ENCODE measurements at regions not wholly inside any gene's neighbourhood (a gene's known extent, or its start where the extent isn't known, plus 50 kb on each side); places are given as distances from the start of the nearest gene placed in this dataset.

- TF ChIP-seq YY1 (IDR thresholded peaks at IDR 0.05; ENCODE audit: extremely low read depth, insufficient replicate concordance, low read depth, low read length) (no peak), EZH2 (IDR thresholded peaks at IDR 0.05) (no peak), POLR2AphosphoS5 (IDR thresholded peaks at IDR 0.05; ENCODE audit: low read depth, low read length) (no peak), POLR2A (IDR thresholded peaks at IDR 0.05; ENCODE audit: borderline replicate concordance, extremely low read depth, insufficient read depth, insufficient read length) (no peak), CTCF (IDR thresholded peaks at IDR 0.05 in 2 of 3, conservative IDR thresholded peaks at IDR 0.05 in 1 of 3; ENCODE audit: borderline replicate concordance in 1 of 3, insufficient read depth in 1 of 3, low read depth in 2 of 3, low read length in 2 of 3) (no peak), MAX (IDR thresholded peaks at IDR 0.05) (no peak), ZNF274 (IDR thresholded peaks at IDR 0.05; ENCODE audit: low read depth, low read length) (no peak), EZH2phosphoT487 (IDR thresholded peaks at IDR 0.05; ENCODE audit: borderline replicate concordance) (no peak), SRF (IDR thresholded peaks at IDR 0.05; ENCODE audit: low read depth) (no peak), SP1 (IDR thresholded peaks at IDR 0.05; ENCODE audit: low read depth) (no peak), RAD21 (IDR thresholded peaks at IDR 0.05; ENCODE audit: low read depth) (no peak), REST (IDR thresholded peaks at IDR 0.05; ENCODE audit: low read depth) (no peak), TCF7L2 (IDR thresholded peaks at IDR 0.05; ENCODE audit: borderline replicate concordance, extremely low read depth, insufficient read depth, insufficient read length) (no peak)
Measured at GRCh38 chr14:22105624-22106006, 432.0 kb upstream of the OR4E1 start.
